Stimulated activated CD8-positive, alpha-beta memory T cell treated with anti-CD3 and anti-CD28 coated beads, Interleukin-4, amount 100 ng/mL, for 1 hour (primary cell): ENCODE measurements at regions not wholly inside any gene's neighbourhood (a gene's known extent, or its start where the extent isn't known, plus 50 kb on each side); places are given as distances from the start of the nearest gene placed in this dataset.

Experiments used
- DNase-seq, 2 donors: peaks; one replicate each; pipeline ENCODE4 v3.0.0-alpha.2; 2020; ENCODE audit warnings: low read depth in 2 of 2, low spot score in 1 of 2

DNA sequence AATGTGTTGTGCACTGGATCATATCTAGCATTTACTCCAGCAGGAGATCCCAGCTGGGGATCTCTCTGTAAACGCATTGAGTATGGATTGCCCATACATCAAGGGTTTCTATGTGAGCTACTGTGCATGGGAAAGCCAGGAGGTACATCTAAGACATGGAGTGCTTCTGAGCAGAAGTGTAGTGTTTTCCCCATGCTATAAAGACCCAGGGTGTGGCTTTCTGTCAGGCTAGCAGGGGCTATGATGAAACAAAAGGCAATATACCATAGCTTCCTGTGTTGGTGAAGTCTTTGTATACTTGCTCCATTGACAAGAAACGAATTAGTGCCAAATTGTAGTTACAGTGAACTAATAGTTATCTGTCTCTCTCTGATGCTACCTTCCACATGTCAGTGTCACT is 329.3 kb upstream of the TLE4 start:
- DNase-seq, result no peak

DNA sequence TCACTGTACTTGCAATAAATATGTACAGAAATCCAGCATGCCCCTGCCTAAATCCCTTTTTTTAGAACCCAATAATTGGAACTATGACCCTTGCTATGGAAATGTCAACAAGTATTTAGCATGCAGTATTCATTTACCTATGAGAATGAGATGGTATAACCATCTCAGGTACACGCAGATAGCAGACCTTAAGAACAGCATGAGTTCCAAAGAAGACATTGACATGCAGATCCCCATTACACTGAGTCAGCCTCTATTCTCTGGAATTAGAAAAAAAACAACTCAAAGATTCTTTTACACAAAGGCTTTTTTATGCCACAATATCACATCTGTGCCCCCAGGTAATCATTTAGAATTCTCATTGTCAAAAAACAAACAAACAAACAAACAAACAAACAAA is 325.6 kb upstream of the TLE4 start:
- no peak for DNase-seq

DNA sequence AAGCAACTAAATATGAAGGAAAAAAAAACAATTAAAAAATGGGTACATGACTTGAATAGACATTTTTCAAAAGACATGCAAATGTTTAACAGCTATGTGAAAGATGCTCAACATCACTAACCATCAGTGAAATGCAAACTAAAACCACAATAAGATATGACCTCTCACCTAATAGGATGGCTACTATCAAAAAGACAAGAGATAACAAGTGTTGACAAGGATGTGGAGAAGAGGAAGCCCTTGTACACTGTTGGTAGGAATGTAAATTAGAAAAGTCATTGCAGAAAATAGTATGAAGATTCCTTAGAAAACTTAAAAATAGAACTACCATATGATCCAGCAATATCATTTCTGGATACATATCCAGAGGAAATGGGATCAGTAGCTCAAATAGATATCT is 324.7 kb upstream of the TLE4 start:
- DNase-seq, result no peak

DNA sequence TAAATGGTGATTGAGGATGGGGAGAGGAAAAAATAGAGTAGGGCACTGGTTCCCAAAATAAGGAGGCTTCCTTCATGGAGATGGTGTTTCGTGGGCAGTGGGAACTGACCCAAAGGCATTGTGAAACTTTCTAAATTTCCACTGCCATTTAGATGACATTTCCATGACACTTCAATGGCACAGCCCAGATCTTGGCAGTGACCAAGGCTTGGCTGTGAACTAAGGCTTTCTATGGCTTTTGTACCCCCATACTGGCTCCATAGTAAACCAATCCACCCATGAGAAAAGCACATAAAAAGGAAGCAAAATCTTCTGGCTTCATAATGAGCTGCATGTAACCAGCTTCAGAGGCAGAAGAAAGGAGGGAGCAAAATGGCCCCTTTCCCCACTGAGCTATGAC is 321.0 kb upstream of the TLE4 start:
- DNase-seq, result no peak

DNA sequence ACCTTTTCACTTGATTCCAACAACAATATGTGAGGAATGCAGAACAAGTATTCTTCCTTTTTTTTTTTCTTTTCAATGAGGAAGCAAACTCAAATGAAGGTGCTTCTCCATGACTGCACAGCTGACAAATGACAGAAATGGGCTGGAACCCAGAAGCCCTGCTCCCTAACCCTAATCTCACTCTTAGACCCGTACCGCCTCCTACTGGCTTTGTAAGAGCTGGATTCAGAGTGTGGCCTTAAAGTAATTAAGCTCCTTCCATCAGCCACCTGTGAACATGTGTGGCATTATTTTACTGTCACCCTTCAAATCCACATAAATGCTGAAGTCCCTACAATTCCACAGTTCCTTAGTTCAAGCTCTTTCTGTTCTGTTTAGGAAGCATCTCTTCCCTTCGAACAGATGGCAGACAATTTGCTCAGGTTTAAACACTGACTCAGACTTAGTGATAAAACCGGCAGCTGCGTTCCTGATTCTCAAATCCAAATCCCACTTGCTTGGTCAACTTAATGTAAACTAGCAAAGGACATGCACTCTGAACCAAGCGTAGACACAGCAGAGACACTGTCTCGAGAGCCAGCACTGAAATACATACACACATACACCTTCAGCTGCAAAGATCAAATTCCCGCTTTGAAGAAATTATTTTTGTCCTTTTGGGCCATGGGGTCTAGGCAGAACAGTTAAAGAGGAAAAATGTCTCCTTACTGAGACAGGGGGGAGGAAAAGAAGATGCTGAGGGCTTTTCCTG is 316.7 kb upstream of the TLE4 start:
- no peak for DNase-seq

DNA sequence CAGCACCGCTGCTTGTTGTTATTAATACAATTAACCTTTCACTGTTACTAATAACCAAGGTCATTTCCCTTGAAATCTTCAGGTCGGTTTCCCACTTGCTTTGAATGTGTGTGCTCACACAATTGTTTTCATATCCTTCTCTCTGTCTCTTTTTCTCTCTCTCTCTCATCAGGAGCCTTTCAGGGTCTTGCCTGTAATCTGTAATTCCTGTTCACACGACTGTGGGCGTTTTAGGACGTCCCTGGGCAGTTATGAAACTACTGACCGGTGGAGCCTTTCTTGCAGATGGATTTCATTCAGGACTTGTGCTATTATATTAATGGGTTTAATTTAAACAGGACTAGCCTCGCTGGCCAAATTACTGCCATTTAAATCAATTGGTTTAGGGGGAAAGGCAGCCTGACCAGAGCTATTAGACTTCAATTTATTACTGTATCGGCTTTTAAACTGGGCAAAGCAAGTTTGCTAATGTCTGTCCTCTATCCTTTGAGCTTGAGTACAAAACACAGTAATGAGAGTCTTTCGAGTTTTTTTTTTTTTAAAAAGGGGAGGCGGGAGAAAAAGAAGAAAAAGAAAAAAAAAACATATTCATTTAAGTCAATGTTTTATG is 316.0 kb upstream of the TLE4 start:
- no peak for DNase-seq

DNA sequence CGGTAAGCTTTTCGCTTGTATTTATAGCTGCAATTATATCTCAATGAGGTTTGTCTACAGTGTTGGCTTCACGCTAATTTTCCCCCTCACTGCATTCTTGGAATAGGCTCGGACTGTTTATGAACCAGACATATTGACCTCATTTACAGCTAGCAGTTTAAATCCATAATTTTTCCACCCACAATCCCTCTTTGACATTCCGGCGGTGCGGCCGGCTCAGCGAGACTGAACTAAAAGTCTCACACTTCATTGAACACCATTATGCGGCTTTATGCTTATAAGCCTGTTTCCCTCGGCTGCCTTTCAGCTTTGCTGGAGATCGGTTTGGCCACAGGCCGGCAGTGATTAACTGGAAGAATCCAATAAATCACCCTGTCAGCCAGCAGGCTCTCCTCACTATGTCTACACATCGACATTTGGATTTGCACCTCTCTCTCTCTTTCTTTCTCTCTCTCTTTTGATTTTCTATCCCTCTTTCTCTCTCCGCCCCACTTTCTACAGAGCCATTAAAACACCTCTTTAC is 315.0 kb upstream of the TLE4 start:
- DNase-seq, result no peak

DNA sequence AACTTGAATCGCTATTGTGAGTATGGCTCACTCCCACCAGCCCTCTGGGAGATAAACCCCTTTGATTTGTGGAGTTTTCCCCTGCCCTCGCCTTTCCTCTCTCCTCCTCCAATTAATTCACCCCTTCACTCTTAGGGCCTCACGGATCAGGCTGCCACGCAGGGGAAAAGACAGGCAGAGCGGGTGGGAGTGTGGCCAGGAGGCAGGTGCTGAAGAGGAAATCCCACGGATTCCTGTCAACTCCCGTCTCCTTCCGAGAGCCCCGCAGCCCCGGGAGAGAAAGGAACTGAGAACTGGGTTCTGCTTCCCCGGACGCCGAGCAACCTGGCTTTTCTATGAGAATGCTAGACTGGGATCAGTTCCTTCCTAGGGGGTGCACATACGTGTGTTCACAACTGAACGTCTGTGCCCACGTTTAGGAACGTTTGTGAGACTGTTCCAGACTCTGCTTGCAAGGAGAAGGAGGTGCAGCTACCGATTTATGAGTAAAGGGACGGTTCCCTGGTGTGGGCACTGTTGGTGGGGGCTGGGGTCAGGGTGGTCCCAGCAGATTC is 314.5 kb upstream of the TLE4 start:
- DNase-seq, result no peak

DNA sequence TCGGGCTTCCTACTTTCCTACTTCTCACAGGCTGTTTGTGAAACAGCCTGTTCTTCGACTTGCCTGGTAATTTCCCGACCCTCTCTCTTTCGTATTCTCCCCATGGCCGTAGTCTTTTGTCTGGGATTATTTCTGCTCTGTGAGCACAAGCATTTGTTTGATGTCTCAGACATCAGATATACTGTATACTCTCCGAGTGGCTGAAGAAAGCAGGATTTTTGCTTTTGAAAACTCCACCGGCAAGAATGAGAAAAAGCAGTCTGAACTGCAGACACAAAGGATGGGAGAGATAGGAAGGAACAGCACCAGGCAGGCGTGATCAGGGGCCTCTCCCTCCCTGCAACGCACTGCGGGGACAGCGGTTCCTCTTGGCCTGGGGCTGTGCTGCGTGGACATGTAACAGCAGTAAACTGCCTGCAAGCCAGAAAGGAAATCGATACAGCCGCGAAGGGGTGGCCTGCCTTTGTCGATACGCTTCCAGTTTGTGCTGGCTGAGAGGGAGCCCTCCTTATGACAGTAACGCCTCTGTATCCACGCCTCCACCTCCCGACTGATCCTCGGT is 313.9 kb upstream of the TLE4 start:
- no peak for DNase-seq

DNA sequence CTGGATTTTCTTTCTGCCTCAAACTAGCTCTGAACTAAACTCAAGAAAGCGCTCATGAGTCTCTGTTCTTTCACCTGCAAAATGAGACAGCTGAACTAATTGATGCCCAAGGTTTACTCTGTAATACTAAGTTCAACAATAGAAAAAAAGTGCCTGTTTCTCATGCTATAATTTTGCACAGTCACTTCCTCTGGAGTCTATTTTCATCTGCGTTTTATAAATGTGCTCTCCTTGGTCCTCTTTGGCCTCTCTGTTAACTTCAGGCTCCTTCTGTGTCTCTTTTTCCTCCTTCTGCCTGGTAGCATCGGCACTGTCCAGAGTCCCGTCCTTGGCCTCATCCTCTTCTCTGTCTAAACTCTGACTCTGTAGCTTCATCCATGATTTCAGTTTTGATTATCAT is 311.9 kb upstream of the TLE4 start:
- no peak for DNase-seq

DNA sequence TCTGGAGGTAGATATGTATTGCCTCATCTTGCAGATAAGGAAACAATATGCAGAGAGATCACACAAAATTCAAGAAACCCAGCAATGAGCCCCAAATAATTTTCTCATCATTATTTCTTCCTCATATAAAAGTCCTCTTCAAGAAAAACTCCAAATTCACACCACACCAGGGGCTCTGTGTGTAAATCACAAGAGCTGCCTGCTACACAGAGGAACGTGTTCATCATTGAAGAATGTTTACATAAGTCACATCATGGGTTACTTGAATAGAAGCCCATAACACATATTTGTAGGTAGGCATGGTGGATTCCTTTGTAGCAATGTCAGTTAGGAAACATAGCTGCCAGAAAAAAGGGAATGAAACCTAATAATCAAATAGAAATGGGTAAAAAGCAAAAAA is 308.1 kb upstream of the TLE4 start:
- DNase-seq, result no peak

DNA sequence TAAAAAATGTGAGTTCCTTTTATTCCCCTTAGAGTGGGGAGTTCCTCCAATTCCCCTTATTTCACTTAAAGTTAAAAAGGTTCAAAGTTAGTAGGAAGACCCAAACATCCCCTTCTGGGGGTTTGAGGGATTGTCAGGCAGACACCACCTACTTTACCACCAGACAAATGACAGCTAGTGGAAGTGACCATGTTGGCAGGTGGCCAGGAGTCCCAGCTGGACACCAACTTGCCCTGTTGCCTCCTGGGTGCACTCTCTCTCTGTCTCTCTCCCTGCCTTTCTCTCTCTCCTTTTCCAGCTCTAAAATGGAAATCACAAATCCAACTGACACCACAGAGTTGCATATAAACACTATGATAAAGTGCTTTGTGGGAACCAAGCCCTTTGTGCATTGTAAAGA is 307.7 kb upstream of the TLE4 start:
- DNase-seq, result no peak

DNA sequence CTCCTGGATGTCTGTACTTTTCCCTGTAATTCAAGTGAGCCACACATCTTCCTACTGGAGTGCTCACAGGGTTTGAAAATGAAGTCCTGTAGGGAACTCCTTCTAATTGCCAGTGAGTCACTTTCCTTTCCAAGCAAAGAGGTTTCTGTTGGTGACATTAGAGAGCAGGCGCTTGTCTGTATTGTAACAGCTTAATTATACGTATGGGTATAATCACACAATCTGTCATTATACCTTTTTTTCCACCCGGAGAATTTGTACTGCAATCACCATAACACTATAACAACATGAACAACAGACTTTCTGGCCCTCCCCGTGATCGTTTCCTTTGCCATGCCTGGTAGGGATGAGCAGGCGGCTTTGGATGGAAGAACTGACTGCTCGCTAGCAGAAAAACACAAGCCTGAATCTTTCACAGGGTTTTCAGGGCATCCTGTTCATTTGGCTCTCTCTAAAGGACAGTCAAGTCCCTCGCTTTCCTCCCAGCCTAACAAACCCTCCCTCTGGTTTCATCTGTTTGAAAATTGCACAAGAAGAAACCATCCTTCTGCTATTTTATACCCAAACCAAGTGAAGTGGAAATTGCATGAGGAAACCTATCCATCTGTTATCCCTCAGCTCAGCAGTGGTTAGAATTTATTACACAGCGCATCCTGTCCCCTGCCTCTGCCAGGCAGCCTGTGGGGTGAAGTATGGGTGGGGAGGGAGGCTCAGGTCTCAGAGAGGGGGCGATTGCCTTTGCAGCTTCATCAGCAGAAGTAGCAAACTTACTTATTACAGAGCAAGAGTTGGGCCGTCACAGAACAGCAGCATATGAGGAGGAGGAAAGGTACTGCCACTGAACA is 307.0 kb upstream of the TLE4 start:
- DNase-seq, result no peak

DNA sequence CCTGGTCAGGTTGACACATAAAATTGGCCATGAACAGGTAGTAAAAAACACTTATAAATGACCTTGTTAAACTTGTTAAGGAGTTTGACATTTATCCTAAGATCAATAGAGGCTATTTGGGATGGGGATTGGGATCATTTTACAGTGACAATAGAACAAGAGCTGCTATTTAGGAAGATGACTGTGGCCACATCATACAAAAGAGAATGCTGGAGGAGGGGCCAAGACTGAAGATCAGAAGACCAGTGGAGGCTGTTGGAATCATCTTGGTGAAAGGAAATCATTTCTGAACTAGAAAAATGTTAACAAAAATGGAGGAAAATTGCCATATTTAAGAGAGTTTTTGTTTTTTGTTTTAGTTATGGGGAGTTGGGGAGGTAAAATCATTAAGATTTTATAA is 304.8 kb upstream of the TLE4 start:
- no peak for DNase-seq

DNA sequence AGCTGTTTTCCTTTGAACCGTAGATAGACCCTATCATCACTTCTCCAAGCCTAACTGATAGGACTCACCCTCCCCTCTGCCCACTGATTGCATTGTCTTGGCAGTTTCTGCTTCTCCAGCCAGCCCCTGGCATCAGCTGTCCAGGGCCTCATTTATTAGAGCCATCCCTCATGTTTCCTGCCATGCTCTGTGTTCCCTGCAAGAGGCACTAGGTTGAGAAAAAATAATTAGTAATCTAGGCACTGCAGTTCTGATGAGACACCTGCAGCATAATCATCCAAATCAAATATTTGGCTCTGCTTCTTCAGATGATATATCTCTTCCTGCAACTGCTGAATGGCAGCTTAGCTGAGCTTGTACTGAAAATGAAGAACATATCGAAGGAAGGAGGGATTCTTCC is 303.0 kb upstream of the TLE4 start:
- DNase-seq, result no peak

DNA sequence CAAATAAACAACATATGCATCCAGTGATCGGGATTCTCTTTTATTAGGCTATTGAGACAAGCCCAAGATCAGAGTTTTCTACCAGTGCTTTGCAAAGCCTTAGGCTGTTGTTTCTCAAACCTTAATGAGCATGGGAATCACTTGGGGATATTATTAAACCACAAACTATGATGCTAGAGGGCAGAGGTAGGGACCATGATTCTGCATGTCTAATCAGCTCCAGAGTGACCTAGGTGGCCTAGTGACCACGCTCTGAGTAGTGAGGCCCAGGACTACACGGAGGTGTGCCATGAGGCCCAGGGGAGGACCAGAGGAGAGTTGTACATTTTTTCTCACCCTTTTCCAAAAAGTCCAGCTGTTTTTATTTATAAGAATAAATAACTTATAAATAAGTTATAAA is 298.5 kb upstream of the TLE4 start:
- no peak for DNase-seq

DNA sequence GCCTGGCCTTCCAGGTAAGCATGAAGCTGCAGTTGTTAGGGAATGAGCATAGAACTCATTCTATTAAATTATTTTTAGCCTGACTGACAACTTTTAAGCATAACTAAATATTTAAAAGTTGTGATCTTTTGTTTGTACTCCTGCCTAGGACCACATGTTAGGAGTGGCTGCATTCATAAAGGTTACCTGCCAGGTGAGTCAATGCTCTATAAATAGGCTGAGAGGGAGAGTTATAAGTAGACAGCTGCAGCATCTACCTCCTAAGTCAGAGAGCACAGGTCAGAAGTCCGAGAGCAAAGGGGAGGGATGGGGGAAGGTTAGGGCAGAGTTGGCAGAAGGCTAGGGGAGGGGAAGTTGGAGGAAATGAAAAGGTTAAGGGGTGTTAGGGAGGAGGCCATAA is 292.4 kb upstream of the TLE4 start:
- DNase-seq, result no peak

DNA sequence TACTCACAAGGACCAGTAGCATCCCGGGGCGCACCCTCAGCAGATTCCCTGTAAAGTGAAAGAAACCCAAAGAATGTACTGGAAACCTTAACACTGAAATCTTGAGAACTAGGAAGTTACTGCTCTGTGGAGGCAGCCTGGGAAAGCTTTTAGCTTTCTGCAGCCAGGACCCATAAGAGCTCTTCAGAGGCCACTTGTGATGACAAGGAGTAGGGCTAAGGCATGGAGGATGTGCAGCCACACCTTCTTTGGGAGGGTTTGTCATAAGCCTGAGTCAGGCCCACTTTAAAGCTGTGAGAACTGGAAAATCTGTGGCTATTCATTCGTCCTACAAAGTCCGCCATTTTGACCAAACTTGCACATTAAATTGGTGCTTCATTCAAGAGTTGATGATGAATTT is 291.1 kb upstream of the TLE4 start:
- DNase-seq, result no peak

DNA sequence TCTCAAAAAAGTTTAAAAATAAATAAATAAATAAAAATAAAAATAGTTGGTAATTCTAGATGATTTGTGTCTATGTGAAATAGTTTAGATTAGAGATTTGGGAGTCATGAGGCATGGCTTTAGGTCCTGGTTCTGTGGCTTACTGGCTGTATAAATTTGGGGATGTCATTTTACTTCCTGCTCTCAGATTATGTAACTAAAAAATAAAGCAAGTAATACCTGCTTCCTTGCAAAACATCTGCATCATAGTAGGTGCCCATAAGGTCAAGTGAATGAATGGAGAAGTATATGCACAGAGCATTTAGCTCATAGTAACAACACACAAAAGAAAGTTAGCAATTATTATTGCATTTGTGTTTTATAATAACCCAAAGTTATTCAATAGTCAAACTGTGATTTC is 287.7 kb upstream of the TLE4 start:
- DNase-seq, result no peak

DNA sequence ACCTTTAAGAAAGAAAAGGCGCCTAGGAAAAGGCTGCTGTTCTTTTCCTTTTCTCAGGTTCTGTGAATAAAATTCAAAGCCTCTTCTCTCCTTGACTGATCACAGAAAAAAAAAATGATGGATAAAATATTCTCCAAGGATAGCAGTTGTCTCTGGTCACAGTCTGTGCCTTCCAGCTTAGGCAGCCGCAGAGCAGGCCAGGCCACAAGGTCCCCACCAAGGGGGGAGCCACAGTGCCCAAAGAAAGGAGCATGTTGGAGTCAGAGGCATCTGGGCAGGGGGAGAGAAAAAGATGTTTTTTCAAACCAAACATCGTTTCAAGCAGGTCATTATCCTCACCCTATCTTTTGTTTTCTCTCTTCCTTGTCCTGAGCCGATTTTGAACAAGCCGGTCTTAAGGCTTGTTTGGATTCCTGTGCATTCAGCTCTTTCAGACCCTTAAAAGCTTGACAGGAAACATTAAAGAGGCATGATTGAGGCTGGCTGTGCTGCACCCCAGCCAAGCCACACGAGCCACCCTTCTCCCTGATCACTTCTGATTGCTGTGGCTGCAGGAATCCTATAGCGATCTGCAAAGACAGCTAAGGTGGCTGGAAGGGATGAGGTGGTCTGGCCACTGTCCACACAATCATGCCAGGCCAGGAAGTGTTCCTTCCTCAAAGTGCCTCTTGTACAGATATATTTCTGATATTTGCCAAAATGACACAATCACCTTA is 284.6 kb upstream of the TLE4 start:
- DNase-seq, result no peak
